Astrocyte of the spinal cord (primary cell): ENCODE measurements at regions not wholly inside any gene's neighbourhood (a gene's known extent, or its start where the extent isn't known, plus 50 kb on each side); places are given as distances from the start of the nearest gene placed in this dataset.

Experiments
- DNase-seq: peaks from one replicate; pipeline ENCODE4 v3.0.0; 2011; ENCODE audit warnings: low read depth, low spot score
- H3K4me3 ChIP-seq: 2 replicates; pipeline ENCODE4 v1.5.1; 2011; ENCODE audit warnings: low read depth, mild to moderate bottlenecking, low read length, moderate library complexity
- CTCF ChIP-seq: IDR thresholded peaks from 2 replicates; pipeline ENCODE4 v1.5.1; 2012; ENCODE audit warnings: low read depth, mild to moderate bottlenecking, low read length, inconsistent platforms
- in situ Hi-C: cut with HindIII; loops from 2 replicates; pipeline ENCODE4 v1.10.0; 2017; ENCODE audit warnings: low sequenced_read_pairs

GRCh38 chr20:40331249-40331648 lies 357.8 kb downstream of the MAFB start:
- no peak for TF ChIP-seq CTCF
- DNase-seq, result no peak
- in situ Hi-C loops, result no loop called here
- no peak overlapping the region for H3K4me3 ChIP-seq

- no peak overlapping the region for H3K4me3 ChIP-seq
- DNase-seq, result no peak
- in situ Hi-C loops, result no loop called here
- no peak for TF ChIP-seq CTCF
Observed at GRCh38 chr20:40329321-40329720, 359.7 kb downstream of the MAFB start.

GRCh38 chr20:40326784-40327183 lies 362.3 kb downstream of the MAFB start:
- in situ Hi-C loops, result no loop called here
- no peak for DNase-seq
- H3K4me3 ChIP-seq, result no peak overlapping the region
- no peak for TF ChIP-seq CTCF

- no peak overlapping the region for H3K4me3 ChIP-seq
- in situ Hi-C loops, result no loop called here
- no peak for DNase-seq
- TF ChIP-seq CTCF, result no peak
Observed at GRCh38 chr20:40325006-40325568, 363.9 kb downstream of the MAFB start.

GRCh38 chr20:40323361-40323794 lies 365.7 kb downstream of the MAFB start:
- DNase-seq, result peak; percentile 37
- TF ChIP-seq CTCF, result no peak
- H3K4me3 ChIP-seq, result no peak overlapping the region
- in situ Hi-C loops, result no loop called here

- TF ChIP-seq CTCF, result no peak
- no peak overlapping the region for H3K4me3 ChIP-seq
- in situ Hi-C loops, result no loop called here
- DNase-seq, result no peak
Observed at GRCh38 chr20:40322941-40323340, 366.1 kb downstream of the MAFB start.

- no peak for DNase-seq
- no peak overlapping the region for H3K4me3 ChIP-seq
- in situ Hi-C loops, result no loop called here
- TF ChIP-seq CTCF, result no peak
Observed at GRCh38 chr20:40320517-40321011, 368.5 kb downstream of the MAFB start.
